ENCODE measurements at regions not wholly inside any gene's neighbourhood (a gene's known extent, or its start where the extent isn't known, plus 50 kb on each side); places are given as distances from the start of the nearest gene placed in this dataset.

DNA sequence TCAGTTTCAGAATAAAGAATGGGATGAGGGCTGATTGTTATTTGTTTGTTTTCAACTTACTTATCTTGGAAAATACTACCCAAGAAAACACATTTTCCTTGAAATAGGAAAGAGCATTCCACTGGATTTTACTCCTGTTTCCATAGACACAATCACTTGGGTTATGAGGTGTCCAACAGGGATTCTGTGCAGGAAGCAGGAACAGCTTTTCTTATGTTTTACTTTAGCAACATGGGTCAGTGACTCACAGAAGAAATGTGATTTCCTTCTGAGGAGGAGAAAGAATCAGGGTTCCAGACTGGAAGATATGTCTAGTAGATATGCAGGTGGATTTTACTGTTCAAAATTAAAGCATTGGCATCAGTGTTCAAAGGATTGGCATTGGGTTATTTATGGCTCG is 180.8 kb upstream of the GPC6 start:
- H4K8ac ChIP-seq (ENCODE audit: low read length) = no peak overlapping the region
- no peak overlapping the region for H2BK120ac ChIP-seq (ENCODE audit: low read depth, low read length)
- no peak overlapping the region for H3K18ac ChIP-seq (ENCODE audit: low read depth in 1 of 2, low read length in 2 of 2)
- peak; percentile 1 for DNase-seq
- no peak overlapping the region for H2AK5ac ChIP-seq (ENCODE audit: low read length, severe bottlenecking)
- WGBS = 80% methylated on average over 1 of the region's 1 CpG
- no peaks in the 10 kb centered on the region for H3K27me3 ChIP-seq (ENCODE audit: control insufficient read depth in 1 of 2, insufficient read depth in 1 of 2, low read length in 2 of 2)
- H2BK12ac ChIP-seq (ENCODE audit: low read length in 2 of 2) = no peak overlapping the region
- no peak overlapping the region for H3K27ac ChIP-seq (ENCODE audit: low read length, poor library complexity, severe bottlenecking)
- H3K14ac ChIP-seq (ENCODE audit: low read length in 2 of 2) = no peak overlapping the region
- H3K79me1 ChIP-seq (replicated peaks; ENCODE audit: low read length, poor library complexity, severe bottlenecking) = no peaks in the 10 kb centered on the region
- H2BK5ac ChIP-seq (ENCODE audit: low read depth, low read length, poor library complexity, severe bottlenecking) = no peak overlapping the region
- no peak overlapping the region for H3K23ac ChIP-seq (ENCODE audit: low read length in 2 of 2)
- H2AFZ ChIP-seq (ENCODE audit: low read depth, low read length) = no peak overlapping the region
- H3K4me1 ChIP-seq (ENCODE audit: control insufficient read depth, insufficient read depth, low read depth, low read length) = no peaks in the 10 kb centered on the region
- no peak overlapping the region for H3K9ac ChIP-seq (ENCODE audit: low read length)
- no peak overlapping the region for H3K4me3 ChIP-seq (ENCODE audit: insufficient read depth in 1 of 2, low read depth in 1 of 2, low read length in 2 of 2)
- H3K4me2 ChIP-seq (ENCODE audit: low read length, poor library complexity, severe bottlenecking) = no peak overlapping the region
- no peaks in the 10 kb centered on the region for H3K36me3 ChIP-seq (ENCODE audit: control insufficient read depth in 1 of 2, insufficient read depth in 2 of 2, low read depth in 1 of 2, low read length in 2 of 2)
- no peak overlapping the region for H3K4ac ChIP-seq (ENCODE audit: low read depth in 1 of 2, low read length in 2 of 2)
- no peak overlapping the region for H4K91ac ChIP-seq (ENCODE audit: low read length)
- no peak overlapping the region for H2BK15ac ChIP-seq (ENCODE audit: low read depth, poor library complexity, severe bottlenecking)
- peaks cover 4% of the 10 kb centered on the region for H3K9me3 ChIP-seq (ENCODE audit: control insufficient read depth, low read length)

DNA sequence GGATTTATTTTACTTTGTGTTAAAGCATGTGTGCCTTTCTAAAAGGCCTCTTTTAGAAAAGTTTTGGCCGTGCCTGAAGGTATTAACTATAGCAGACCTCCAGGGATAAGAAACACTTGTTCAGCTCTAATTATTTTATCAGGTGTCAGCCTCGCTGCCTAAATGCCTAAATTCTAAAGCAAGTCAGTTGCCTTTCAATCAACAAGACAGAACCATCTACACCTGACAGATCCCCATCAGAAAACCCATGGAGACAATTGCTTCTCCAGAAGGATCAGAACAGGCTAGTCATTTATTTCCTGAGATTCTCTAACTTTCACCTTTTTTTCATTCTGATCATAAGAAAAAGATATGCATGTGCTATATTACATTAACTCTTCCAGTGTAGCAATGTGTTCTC is 171.4 kb upstream of the GPC6 start:
- H4K8ac ChIP-seq (ENCODE audit: low read length) = no peak overlapping the region
- no peak for DNase-seq
- H3K27ac ChIP-seq (ENCODE audit: low read length, poor library complexity, severe bottlenecking) = no peak overlapping the region
- no peak overlapping the region for H4K91ac ChIP-seq (ENCODE audit: low read length)
- H3K27me3 ChIP-seq (ENCODE audit: control insufficient read depth in 1 of 2, insufficient read depth in 1 of 2, low read length in 2 of 2) = no peaks in the 10 kb centered on the region
- no peak overlapping the region for H3K23ac ChIP-seq (ENCODE audit: low read length in 2 of 2)
- no peak overlapping the region for H2BK15ac ChIP-seq (ENCODE audit: low read depth, poor library complexity, severe bottlenecking)
- 90% methylated on average over 2 of the region's 2 CpGs for WGBS
- H3K9me3 ChIP-seq (ENCODE audit: control insufficient read depth, low read length) = no peaks in the 10 kb centered on the region
- no peak overlapping the region for H3K4me2 ChIP-seq (ENCODE audit: low read length, poor library complexity, severe bottlenecking)
- H3K4ac ChIP-seq (ENCODE audit: low read depth in 1 of 2, low read length in 2 of 2) = no peak overlapping the region
- H3K18ac ChIP-seq (ENCODE audit: low read depth in 1 of 2, low read length in 2 of 2) = no peak overlapping the region
- H2AK5ac ChIP-seq (ENCODE audit: low read length, severe bottlenecking) = no peak overlapping the region
- no peak overlapping the region for H3K9ac ChIP-seq (ENCODE audit: low read length)
- no peak overlapping the region for H2BK12ac ChIP-seq (ENCODE audit: low read length in 2 of 2)
- no peak overlapping the region for H2AFZ ChIP-seq (ENCODE audit: low read depth, low read length)
- no peaks in the 10 kb centered on the region for H3K36me3 ChIP-seq (ENCODE audit: control insufficient read depth in 1 of 2, insufficient read depth in 2 of 2, low read depth in 1 of 2, low read length in 2 of 2)
- H3K4me3 ChIP-seq (ENCODE audit: insufficient read depth in 1 of 2, low read depth in 1 of 2, low read length in 2 of 2) = no peak overlapping the region
- H2BK5ac ChIP-seq (ENCODE audit: low read depth, low read length, poor library complexity, severe bottlenecking) = no peak overlapping the region
- H2BK120ac ChIP-seq (ENCODE audit: low read depth, low read length) = no peak overlapping the region
- H3K4me1 ChIP-seq (ENCODE audit: control insufficient read depth, insufficient read depth, low read depth, low read length) = no peaks in the 10 kb centered on the region
- no peaks in the 10 kb centered on the region for H3K79me1 ChIP-seq (replicated peaks; ENCODE audit: low read length, poor library complexity, severe bottlenecking)
- H3K14ac ChIP-seq (ENCODE audit: low read length in 2 of 2) = no peak overlapping the region

GRCh38 chr13:93058301-93058700 is 168.3 kb upstream of the GPC6 start:
- Histone ChIP-seq H4K91ac (ENCODE audit: low read length) (no peak overlapping the region), H3K9ac (ENCODE audit: low read length) (no peak overlapping the region), H3K36me3 (ENCODE audit: control insufficient read depth in 1 of 2, insufficient read depth in 2 of 2, low read depth in 1 of 2, low read length in 2 of 2) (no peaks in the 10 kb centered on the region), H2BK5ac (ENCODE audit: low read depth, low read length, poor library complexity, severe bottlenecking) (no peak overlapping the region), H3K14ac (ENCODE audit: low read length in 2 of 2) (no peak overlapping the region), H2AK5ac (ENCODE audit: low read length, severe bottlenecking) (no peak overlapping the region), H3K27ac (ENCODE audit: low read length, poor library complexity, severe bottlenecking) (no peak overlapping the region), H2BK15ac (ENCODE audit: low read depth, poor library complexity, severe bottlenecking) (no peak overlapping the region), H3K79me1 (replicated peaks; ENCODE audit: low read length, poor library complexity, severe bottlenecking) (no peaks in the 10 kb centered on the region), H2BK12ac (ENCODE audit: low read length in 2 of 2) (no peak overlapping the region), H3K27me3 (ENCODE audit: control insufficient read depth in 1 of 2, insufficient read depth in 1 of 2, low read length in 2 of 2) (no peaks in the 10 kb centered on the region), H3K23ac (ENCODE audit: low read length in 2 of 2) (no peak overlapping the region), H4K8ac (ENCODE audit: low read length) (no peak overlapping the region), H3K9me3 (ENCODE audit: control insufficient read depth, low read length) (no peaks in the 10 kb centered on the region), H3K4ac (ENCODE audit: low read depth in 1 of 2, low read length in 2 of 2) (no peak overlapping the region), H3K18ac (ENCODE audit: low read depth in 1 of 2, low read length in 2 of 2) (no peak overlapping the region), H3K4me1 (ENCODE audit: control insufficient read depth, insufficient read depth, low read depth, low read length) (no peaks in the 10 kb centered on the region), H2BK120ac (ENCODE audit: low read depth, low read length) (no peak overlapping the region), H3K4me2 (ENCODE audit: low read length, poor library complexity, severe bottlenecking) (no peak overlapping the region), H3K4me3 (ENCODE audit: insufficient read depth in 1 of 2, low read depth in 1 of 2, low read length in 2 of 2) (no peak overlapping the region), H2AFZ (ENCODE audit: low read depth, low read length) (no peak overlapping the region)
- no peak for DNase-seq
- WGBS = no CpG with 5 or more reads among the region's 1 CpG

DNA sequence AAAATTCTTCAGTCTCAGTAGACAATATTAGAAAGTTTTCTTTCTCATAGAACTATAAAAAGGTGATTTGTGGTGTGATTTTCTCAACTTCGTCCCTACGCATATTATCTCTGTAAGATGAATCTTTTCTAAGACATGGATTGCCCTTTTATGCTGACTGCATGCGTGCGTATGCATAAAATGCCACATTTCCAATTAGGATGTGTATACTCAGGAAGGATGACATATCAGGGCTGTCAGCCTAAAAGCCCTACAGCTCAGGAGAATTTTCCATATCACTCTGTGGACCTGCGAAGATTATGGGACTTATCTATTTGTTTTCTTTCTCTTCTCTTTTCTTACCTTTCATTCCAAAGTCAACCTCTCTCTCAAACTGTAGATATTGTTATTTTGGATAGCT is 166.5 kb upstream of the GPC6 start:
- Histone ChIP-seq H3K4me2 (ENCODE audit: low read length, poor library complexity, severe bottlenecking) (no peak overlapping the region), H3K79me1 (replicated peaks; ENCODE audit: low read length, poor library complexity, severe bottlenecking) (no peaks in the 10 kb centered on the region)

More for the DNA sequence above, 166.5 kb upstream of the GPC6 start:
- Histone ChIP-seq H3K4me1 (ENCODE audit: control insufficient read depth, insufficient read depth, low read depth, low read length) (no peaks in the 10 kb centered on the region), H3K27me3 (ENCODE audit: control insufficient read depth in 1 of 2, insufficient read depth in 1 of 2, low read length in 2 of 2) (no peaks in the 10 kb centered on the region), H2BK5ac (ENCODE audit: low read depth, low read length, poor library complexity, severe bottlenecking) (no peak overlapping the region), H3K36me3 (ENCODE audit: control insufficient read depth in 1 of 2, insufficient read depth in 2 of 2, low read depth in 1 of 2, low read length in 2 of 2) (no peaks in the 10 kb centered on the region), H3K4me3 (ENCODE audit: insufficient read depth in 1 of 2, low read depth in 1 of 2, low read length in 2 of 2) (no peak overlapping the region), H3K4ac (ENCODE audit: low read depth in 1 of 2, low read length in 2 of 2) (no peak overlapping the region), H2BK120ac (ENCODE audit: low read depth, low read length) (no peak overlapping the region), H3K9ac (ENCODE audit: low read length) (no peak overlapping the region), H3K18ac (ENCODE audit: low read depth in 1 of 2, low read length in 2 of 2) (no peak overlapping the region), H2AFZ (ENCODE audit: low read depth, low read length) (no peak overlapping the region), H2BK15ac (ENCODE audit: low read depth, poor library complexity, severe bottlenecking) (no peak overlapping the region), H2AK5ac (ENCODE audit: low read length, severe bottlenecking) (no peak overlapping the region), H3K27ac (ENCODE audit: low read length, poor library complexity, severe bottlenecking) (no peak overlapping the region), H3K23ac (ENCODE audit: low read length in 2 of 2) (no peak overlapping the region), H4K91ac (ENCODE audit: low read length) (no peak overlapping the region), H2BK12ac (ENCODE audit: low read length in 2 of 2) (no peak overlapping the region), H3K9me3 (ENCODE audit: control insufficient read depth, low read length) (no peaks in the 10 kb centered on the region), H3K14ac (ENCODE audit: low read length in 2 of 2) (no peak overlapping the region), H4K8ac (ENCODE audit: low read length) (no peak overlapping the region)
- WGBS = 94% methylated on average over 5 of the region's 5 CpGs
- no peak for DNase-seq
